Lower leg skin (tissue), 4 donors: ENCODE measurements at regions not wholly inside any gene's neighbourhood (a gene's known extent, or its start where the extent isn't known, plus 50 kb on each side); places are given as distances from the start of the nearest gene placed in this dataset.

ENCODE experiments used
- DNase-seq, 2 donors: peaks; one replicate each; pipeline ENCODE4 v3.0.0-alpha.2; 2019; ENCODE audit warnings: low spot score in 2 of 2
- H3K4me3 ChIP-seq: fragments of 200-600 bp; sonication (generic); 2 replicates; pipeline ENCODE4 v1.5.1; 2017; ENCODE audit warnings: mild to moderate bottlenecking, low read depth; ENCODE audit not compliant: poor library complexity, severe bottlenecking
- CTCF ChIP-seq, 3 donors: fragments of 450-650 bp; IDR thresholded peaks; one replicate each; pipeline ENCODE4 v1.5.1; 2016; ENCODE audit warnings: antibody characterized with exemption in 3 of 3, mild to moderate bottlenecking in 3 of 3, moderate library complexity in 2 of 3
- POLR2A ChIP-seq, 2 donors: fragments of 450-650 bp; IDR thresholded peaks; one replicate each; pipeline ENCODE4 v1.6.1; 2016 to 2017; ENCODE audit warnings: antibody characterized with exemption in 2 of 2, mild to moderate bottlenecking in 1 of 2, moderate library complexity in 1 of 2
- WGBS, 2 donors: methylation state at CpG; one replicate each; pipeline ENCODE4 v1.1.5; 2018; 5-methylcytosine and 5-hydroxymethylcytosine counted together
- intact Hi-C: fragments of 100-400 bp; cut with DNase I; formaldehyde crosslinking; loops from one replicate; pipeline ENCODE4 v1.15.0; 2023; ENCODE audit warnings: low total_unique reads

DNA sequence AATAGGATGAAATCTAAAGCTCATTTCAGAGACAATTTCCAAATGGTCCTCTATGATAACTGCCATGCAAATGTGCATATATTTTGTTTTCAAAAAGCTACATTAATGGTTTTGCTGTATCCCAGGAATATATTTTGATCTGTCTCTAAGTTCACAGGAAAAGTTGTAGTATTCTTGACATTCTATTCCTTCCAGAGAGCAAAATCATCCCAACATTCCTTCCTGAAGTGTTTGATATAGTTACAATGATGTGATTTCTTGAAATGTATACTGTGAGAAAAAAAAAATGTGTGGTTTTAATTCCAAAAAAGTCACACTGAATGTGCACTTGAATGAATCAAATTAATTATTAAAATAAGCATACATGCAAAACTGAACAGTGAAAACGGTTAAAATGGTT is 996.0 kb upstream of the CITED2 start:
- WGBS, 2 donors = 78 to 82% methylated on average over 1 of the region's 1 CpG
- intact Hi-C loops = no loop called here
- TF ChIP-seq CTCF (IDR thresholded peaks at IDR 0.05) = no peak
- TF ChIP-seq POLR2A (IDR thresholded peaks at IDR 0.05) = no peak
- no peak overlapping the region for H3K4me3 ChIP-seq
- no peak for DNase-seq

DNA sequence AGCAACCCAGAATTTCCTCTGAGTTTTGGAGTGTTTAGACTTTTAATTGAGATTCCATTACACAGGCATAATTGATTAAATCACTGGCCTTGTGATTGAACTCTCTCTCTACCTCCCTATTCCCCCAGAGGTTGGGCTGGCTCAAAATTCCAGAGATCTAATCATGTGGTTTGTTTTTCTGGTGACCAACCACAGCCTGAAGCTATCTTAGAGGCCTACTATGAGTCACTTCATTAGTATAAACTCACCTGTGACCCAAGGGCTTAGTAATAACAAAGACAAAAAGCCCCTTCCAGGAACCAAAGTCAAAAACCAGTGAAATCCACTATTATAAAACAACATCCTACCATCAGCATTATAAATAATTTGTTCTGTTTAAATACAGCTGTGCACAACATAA is 992.5 kb upstream of the CITED2 start:
- TF ChIP-seq POLR2A (IDR thresholded peaks at IDR 0.05) = no peak
- TF ChIP-seq CTCF (IDR thresholded peaks at IDR 0.05) = no peak
- intact Hi-C loops = no loop called here
- DNase-seq = no peak
- H3K4me3 ChIP-seq = no peak overlapping the region

DNA sequence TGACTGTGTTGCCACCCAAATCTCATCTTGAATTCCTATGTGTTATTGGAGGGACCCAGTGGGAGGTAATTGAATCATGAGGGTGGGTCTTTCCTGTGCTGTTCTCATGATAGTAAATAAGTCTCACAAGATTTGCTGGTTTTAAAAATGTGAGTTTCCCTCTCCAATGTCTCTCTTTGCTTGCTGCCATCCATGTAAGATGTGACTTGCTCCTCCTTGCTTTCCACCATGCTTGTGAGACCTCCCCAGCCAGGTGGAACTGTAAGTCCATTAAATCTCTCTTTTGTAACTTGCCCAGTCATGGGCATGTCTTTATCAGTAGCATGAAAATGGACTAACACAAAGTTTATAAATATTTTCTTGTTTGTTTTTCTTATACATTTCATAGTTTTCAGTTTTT is 990.5 kb upstream of the CITED2 start:
- DNase-seq = no peak
- no peak for TF ChIP-seq CTCF (IDR thresholded peaks at IDR 0.05)
- TF ChIP-seq POLR2A (IDR thresholded peaks at IDR 0.05) = no peak
- H3K4me3 ChIP-seq = no peak overlapping the region
- intact Hi-C loops = no loop called here

- no peak overlapping the region for H3K4me3 ChIP-seq
- 50 to 71% methylated on average over 3 of the region's 3 CpGs for WGBS, 2 donors
- TF ChIP-seq CTCF (IDR thresholded peaks at IDR 0.05) (no peak), POLR2A (IDR thresholded peaks at IDR 0.05) (no peak)
- intact Hi-C loops = no loop called here
- DNase-seq = no peak
These were observed 986.2 kb upstream of the CITED2 start for GRCh38 chr6:140360651-140361050.

GRCh38 chr6:140355476-140355875 is 981.0 kb upstream of the CITED2 start:
- intact Hi-C loops = no loop called here
- 48 to 97% methylated on average over 1 of the region's 1 CpG for WGBS, 2 donors
- no peak for TF ChIP-seq CTCF (IDR thresholded peaks at IDR 0.05)
- no peak overlapping the region for H3K4me3 ChIP-seq
- DNase-seq = no peak

DNA sequence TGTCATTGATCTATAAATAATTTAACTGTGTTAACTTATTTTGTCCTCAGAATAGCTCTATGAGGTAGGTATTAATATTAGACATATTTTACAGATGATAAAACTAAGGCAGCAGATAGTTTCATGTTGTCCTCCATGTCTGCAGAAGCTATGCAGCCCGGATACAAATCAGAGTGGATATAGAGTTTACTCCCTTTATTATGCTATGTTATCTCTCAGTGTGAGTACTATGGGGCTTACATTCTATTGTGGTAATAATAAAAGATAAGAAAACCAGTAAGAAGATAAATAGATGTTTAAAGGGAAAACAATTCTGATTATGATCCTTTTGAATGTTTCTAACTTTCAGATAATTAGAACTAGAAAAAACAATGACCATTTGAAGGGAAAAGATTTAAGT is 979.8 kb upstream of the CITED2 start:
- 86 to 87% methylated on average over 1 of the region's 1 CpG for WGBS, 2 donors
- intact Hi-C loops = no loop called here
- DNase-seq = no peak
- TF ChIP-seq CTCF (IDR thresholded peaks at IDR 0.05) (no peak), POLR2A (IDR thresholded peaks at IDR 0.05) (no peak)
- no peak overlapping the region for H3K4me3 ChIP-seq
